Astrocyte of the hippocampus (primary cell): ENCODE measurements at regions not wholly inside any gene's neighbourhood (a gene's known extent, or its start where the extent isn't known, plus 50 kb on each side); places are given as distances from the start of the nearest gene placed in this dataset.

ENCODE experiments used
- DNase-seq: peaks from one replicate; pipeline ENCODE4 v3.0.0; 2011; ENCODE audit warnings: low read depth, low spot score

DNA sequence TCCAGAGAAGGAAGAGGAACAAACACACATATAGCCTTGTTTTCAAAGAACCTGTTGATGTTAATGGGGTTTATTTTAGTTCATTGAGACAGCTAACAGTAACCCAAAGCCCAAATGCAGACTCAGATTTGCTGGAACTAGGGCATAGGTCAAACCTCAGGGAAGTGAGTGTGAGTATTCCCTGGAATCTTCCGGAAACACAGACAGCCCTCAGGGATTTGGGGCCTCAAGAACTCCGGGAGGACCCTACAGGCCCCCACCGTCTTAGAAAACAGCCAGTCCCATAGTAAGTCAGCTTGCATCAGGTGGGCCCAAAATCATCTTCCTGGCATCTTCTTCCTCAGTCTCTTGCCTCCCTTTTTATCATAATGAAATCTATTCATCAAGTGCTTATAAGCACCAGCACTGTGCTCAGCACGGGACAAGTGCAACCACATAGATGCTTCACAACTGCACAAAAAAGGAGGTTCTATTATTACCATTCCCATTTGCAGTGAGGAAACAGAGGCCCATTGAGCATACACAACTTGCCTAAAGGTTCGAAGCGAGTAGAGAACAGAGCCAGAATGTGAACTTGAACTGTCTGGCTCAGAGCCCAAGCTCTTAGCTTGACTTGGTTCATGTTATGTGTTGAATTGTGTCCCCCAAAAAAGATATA is 50.2 kb upstream of the BCL11A start:
- no peak for DNase-seq

GRCh38 chr2:60604486-60605064 is 51.1 kb upstream of the BCL11A start:
- no peak for DNase-seq

DNA sequence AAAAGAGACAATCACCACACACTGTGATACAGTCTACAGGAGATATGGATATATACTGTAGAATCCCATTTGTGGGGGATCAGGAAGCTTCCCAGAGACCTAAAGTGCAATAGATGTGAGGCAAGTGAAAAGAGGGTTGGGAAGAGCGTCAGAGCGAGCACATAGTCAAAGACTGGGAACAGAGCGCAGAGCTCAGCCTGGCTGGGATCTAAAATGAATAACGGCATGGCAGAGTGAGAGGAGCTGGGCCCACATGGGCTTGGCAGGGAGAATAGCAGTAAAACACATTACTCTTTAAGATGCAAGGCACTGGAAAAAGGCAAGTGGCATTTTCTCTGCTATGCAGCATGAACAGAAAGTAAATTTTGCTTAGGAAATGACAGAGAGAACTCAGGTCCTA is 52.4 kb upstream of the BCL11A start:
- no peak for DNase-seq

GRCh38 chr2:60608679-60609078 is 55.2 kb upstream of the BCL11A start:
- peak; percentile 22 for DNase-seq

- no peak for DNase-seq
These were observed 58.6 kb upstream of the BCL11A start for GRCh38 chr2:60612033-60612432.

- DNase-seq = no peak
These were observed 60.9 kb upstream of the BCL11A start for GRCh38 chr2:60614319-60614718.

GRCh38 chr2:60621688-60622429 is 68.4 kb upstream of the BCL11A start:
- DNase-seq = no peak

GRCh38 chr2:60623040-60623439 is 69.6 kb upstream of the BCL11A start:
- DNase-seq = no peak

DNA sequence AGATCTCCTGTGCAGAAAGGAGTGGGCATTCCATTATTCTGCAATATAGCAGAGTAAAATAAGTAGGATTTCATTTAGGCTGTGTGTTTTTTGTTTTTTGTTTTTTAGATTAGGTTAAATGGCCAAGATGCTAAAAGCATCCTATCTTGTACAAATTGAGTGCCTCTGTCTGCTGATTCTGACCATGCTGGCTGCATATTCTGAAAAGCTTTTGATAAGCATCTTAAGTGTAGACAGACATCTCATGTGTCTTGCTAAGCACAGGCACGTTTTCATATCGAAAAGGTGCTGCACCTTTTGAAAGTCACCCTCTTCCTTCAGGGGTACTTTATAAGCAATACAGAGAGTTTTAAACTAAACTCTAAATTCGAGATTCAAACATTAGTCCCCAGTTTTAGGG is 74.0 kb upstream of the BCL11A start:
- DNase-seq = no peak

DNA sequence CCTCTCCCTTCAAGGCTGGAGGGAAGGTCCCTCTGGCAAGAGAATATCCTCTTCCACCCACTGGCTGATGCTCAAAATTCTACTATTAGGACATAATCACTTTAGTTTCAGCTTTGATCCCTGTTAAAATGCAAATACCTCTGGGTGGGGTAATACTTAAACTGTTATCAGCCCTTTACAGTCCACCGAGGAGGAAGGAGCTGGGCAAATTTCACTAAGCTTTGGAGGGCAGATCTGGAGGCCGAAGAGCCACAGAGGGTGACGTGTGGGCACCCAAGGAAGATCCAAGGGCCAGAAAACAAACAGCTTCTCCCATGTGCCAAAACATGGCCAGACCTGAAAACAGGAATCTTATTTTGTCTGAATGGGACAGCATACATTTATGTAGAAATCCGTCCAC is 74.6 kb upstream of the BCL11A start:
- no peak for DNase-seq

GRCh38 chr2:60628615-60629304 is 75.3 kb upstream of the BCL11A start:
- DNase-seq = no peak

GRCh38 chr2:60629305-60629662 is 75.8 kb upstream of the BCL11A start:
- no peak for DNase-seq

DNA sequence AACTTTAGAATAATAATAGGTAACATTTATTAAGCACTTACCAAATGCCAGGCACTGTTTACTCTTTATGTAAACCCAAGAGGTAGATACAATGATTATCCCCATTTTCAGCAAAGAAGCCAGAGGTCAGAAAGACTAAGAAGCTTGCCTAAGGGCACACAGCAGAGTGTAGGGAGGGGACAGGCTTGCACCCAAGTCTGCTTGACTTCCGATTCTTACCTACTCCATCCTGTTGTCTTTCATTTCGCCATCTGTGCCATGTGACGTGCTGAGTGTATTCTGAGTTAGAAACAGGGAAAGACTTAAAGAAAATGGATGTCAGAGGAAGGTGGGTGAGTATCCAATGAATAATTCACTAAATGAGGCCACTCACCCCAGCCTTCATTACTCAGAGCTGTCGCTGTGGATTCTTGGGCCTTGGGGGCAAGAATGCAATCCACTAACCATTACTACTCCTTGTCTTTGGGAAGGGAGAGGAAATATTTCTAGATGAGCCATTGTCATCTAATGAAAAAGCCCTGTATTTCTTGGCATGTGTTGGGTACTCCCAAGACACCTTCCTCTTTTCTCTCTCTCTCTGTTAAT is 76.4 kb upstream of the BCL11A start:
- DNase-seq = peak; percentile 9

DNA sequence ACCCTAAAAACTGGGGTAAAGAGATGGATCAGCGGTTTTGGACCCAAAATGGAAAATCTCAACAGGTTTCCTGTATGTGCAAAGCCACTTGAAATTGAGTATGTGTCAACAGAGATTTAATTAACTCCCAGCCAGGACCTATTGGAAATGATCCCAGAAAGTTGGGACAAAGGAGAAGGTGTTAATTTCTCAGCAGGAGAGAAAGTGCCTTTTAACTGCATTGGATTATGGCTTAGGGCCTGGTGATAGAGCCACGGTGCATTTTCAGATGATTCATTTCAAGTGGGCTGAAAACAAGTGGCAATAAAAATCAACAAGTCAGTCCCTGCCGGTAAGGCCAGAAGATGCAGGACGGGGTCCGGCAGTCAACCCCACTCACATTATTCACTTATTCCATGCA is 80.2 kb upstream of the BCL11A start:
- peak; percentile 49 for DNase-seq

GRCh38 chr2:60634438-60634837 is 81.0 kb upstream of the BCL11A start:
- DNase-seq = no peak

- DNase-seq = peak; percentile 56
These were observed 88.6 kb upstream of the BCL11A start for GRCh38 chr2:60641811-60642788.

- DNase-seq = no peak
These were observed 90.3 kb upstream of the BCL11A start for GRCh38 chr2:60643747-60644146.

- no peak for DNase-seq
These were observed 91.5 kb upstream of the BCL11A start for GRCh38 chr2:60644951-60645350.

GRCh38 chr2:60648191-60648590 is 94.7 kb upstream of the BCL11A start:
- DNase-seq = no peak

DNA sequence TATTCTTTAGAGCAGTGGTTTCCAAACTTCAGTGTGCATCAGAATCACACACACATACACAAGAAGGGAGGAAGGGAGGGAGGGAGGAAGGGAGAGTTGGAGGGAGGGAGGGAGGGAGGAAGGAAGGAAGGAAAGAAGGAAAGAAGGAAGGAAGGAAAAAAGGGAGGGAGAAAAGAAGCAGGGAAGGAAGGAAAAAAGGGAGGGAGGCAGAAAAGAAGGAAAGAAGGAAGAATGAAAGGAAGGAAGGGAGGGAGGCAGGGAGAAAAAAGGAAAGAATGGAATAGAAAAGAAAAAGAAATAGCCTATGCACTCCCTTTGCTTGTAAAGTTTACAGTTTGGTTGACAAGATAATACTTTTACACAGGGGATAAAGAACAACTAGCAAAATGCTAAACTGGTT is 96.3 kb upstream of the BCL11A start:
- no peak for DNase-seq

DNA sequence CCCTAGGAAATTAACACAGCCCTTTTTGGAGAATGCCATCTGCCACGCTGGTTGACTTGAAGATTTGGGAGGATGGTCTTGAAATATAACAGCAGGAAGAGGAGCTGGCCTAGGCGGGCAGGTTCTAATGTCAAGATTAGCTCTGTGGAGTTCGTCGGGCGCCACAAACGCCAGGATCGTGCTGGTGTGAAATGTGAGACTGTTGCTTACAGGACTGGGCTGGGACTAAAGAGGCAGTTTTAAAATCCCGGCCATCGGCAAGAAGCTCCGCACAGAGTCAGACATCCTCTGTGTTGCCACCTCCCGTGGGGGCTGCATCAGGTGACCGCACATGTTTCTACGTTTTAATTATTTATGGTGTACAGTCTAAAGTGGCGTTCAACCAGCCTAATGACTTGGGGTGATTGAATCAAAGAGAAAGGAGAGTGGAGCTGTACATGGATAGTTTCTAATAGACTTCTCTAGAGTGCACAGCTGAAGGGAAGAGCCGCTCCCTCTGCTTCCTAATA is 99.4 kb upstream of the BCL11A start:
- DNase-seq = no peak
